ENCODE measurements at regions not wholly inside any gene's neighbourhood (a gene's known extent, or its start where the extent isn't known, plus 50 kb on each side); places are given as distances from the start of the nearest gene placed in this dataset.

GRCh38 chr13:77829963-77830362, 88.7 kb downstream of the EDNRB start:
- TF ChIP-seq CTCF (IDR thresholded peaks at IDR 0.05) (no peak), POLR2A (IDR thresholded peaks at IDR 0.05) (no peak), POLR2AphosphoS5 (IDR thresholded peaks at IDR 0.05) (no peak), EP300 (IDR thresholded peaks at IDR 0.05) (no peak)
